ENCODE measurements at regions not wholly inside any gene's neighbourhood (a gene's known extent, or its start where the extent isn't known, plus 50 kb on each side); places are given as distances from the start of the nearest gene placed in this dataset.

DNA sequence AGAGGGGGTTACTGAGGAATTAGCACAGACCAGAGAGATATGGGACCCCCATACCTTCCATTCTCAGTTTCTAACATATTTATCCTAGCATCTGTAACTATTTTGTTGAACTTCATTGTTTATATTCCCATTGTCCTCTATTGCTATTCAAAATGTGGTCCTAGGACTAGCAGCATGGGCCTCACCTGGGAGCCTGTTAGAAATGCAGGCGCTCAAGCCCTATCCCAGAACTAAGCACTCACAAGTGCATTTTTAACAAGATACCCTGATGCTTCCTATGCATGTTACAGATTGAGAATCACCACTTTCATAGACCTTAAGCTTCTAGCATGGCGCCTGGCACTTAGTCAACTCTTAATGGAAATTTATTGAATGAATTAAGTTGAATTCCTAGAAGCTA, 58.3 kb upstream of the TDRD3 start:
- no peak overlapping the region for H3K27ac Mint-ChIP-seq
- no peaks in the 10 kb centered on the region for H3K36me3 Mint-ChIP-seq (ENCODE audit: low read depth)
- no peaks in the 10 kb centered on the region for H3K4me1 Mint-ChIP-seq (ENCODE audit: low read depth)
- intact Hi-C loops (cut with micrococcal nuclease) = no loop called here
- CTCF ChIA-PET = interaction anchor here (0.6 to 0.9 kb wide), 2 partner anchors 31 to 92 kb away, joined by 3 to 4 read pairs; no protein-coding TSS in a partner anchor
- H3K9me3 Mint-ChIP-seq = no peaks in the 10 kb centered on the region
- no peak for DNase-seq
- H3K4me3 Mint-ChIP-seq = no peak overlapping the region
- H3K27me3 Mint-ChIP-seq (ENCODE audit: low read depth) = peaks cover 10% of the 10 kb centered on the region

DNA sequence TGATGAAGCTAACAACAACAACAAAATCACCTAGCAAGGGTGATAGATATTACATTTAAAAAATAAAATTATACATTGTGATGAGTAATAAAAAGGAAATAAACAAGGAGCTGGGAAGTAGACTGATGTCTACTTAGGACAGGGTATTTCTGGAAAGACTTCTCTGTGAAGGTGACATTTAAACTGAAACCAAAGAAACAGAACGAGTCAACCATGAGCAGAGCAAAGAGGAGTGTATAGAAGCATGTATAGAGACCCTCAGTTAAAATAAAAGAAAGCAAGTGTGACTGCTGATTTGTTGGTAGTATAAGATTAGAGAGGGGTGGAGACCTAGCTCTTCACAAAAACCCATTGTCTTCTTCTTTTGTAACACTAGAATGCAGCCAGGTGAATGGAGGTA, 53.0 kb upstream of the TDRD3 start:
- no peak for DNase-seq
- no peak overlapping the region for H3K27ac Mint-ChIP-seq
- no peaks in the 10 kb centered on the region for H3K4me1 Mint-ChIP-seq (ENCODE audit: low read depth)
- no peak overlapping the region for H3K4me3 Mint-ChIP-seq
- H3K9me3 Mint-ChIP-seq = no peaks in the 10 kb centered on the region
- CTCF ChIA-PET = no interaction called here
- intact Hi-C loops (cut with micrococcal nuclease) = no loop called here
- H3K27me3 Mint-ChIP-seq (ENCODE audit: low read depth) = peaks cover 24% of the 10 kb centered on the region
- no peaks in the 10 kb centered on the region for H3K36me3 Mint-ChIP-seq (ENCODE audit: low read depth)

DNA sequence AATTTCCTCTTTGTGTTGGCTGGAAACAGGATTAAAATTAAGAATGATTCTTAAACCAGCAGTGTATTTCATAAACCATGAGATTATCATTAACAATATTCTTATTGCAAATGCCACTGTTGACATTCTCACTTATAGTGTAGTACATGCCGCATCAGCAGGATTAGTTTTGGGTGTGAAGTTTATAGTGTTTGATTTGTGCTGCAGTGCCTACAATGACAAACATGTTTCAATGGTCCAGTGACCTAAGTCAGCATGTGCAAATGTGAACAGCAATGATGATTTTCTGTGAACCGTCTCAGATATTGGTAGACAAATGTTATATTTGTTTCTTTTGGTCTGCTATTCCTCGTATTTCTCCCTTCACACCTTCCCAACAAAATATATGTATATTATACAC, 49.8 kb upstream of the TDRD3 start:
- Mint-ChIP-seq H3K4me3 (no peak overlapping the region), H3K36me3 (ENCODE audit: low read depth) (no peaks in the 10 kb centered on the region), H3K4me1 (ENCODE audit: low read depth) (no peaks in the 10 kb centered on the region), H3K27ac (no peak overlapping the region), H3K27me3 (ENCODE audit: low read depth) (peaks cover 17% of the 10 kb centered on the region), H3K9me3 (no peaks in the 10 kb centered on the region)
- CTCF ChIA-PET = no interaction called here
- no peak for DNase-seq
- intact Hi-C loops (cut with micrococcal nuclease) = no loop called here

Measured in activated naive CD4-positive, alpha-beta T cell treated with anti-CD3 and anti-CD28 coated beads for 36 hours (primary cell).